HEK293T (cell line): ENCODE measurements at regions not wholly inside any gene's neighbourhood (a gene's known extent, or its start where the extent isn't known, plus 50 kb on each side); places are given as distances from the start of the nearest gene placed in this dataset.

Experiments
- ARNT ChIP-seq: fragments of 450-650 bp; IDR thresholded peaks from 2 replicates; pipeline ENCODE4 v1.6.1; 2017; ENCODE audit warnings: mild to moderate bottlenecking
- BHLHE40 ChIP-seq: fragments of 450-650 bp; IDR thresholded peaks from 2 replicates; pipeline ENCODE4 v1.6.1; 2016; ENCODE audit warnings: mild to moderate bottlenecking, moderate library complexity, borderline replicate concordance
- ELF4 ChIP-seq: fragments of 450-650 bp; IDR thresholded peaks from 2 replicates; pipeline ENCODE4 v1.6.1; 2017; ENCODE audit warnings: antibody characterized with exemption
- FOXM1 ChIP-seq: fragments of 450-650 bp; IDR thresholded peaks from 2 replicates; pipeline ENCODE4 v1.6.1; 2017; ENCODE audit warnings: mild to moderate bottlenecking, borderline replicate concordance
- L3MBTL2 ChIP-seq: fragments of 450-650 bp; conservative IDR thresholded peaks from 2 replicates; pipeline ENCODE4 v1.6.1; 2016; ENCODE audit warnings: mild to moderate bottlenecking
- SP1 ChIP-seq: fragments of 450-650 bp; IDR thresholded peaks from 2 replicates; pipeline ENCODE4 v1.6.1; 2017
- SUZ12 ChIP-seq: fragments of 450-650 bp; IDR thresholded peaks from 2 replicates; pipeline ENCODE4 v1.6.1; 2016; ENCODE audit warnings: mild to moderate bottlenecking
- TARDBP ChIP-seq: fragments of 450-650 bp; IDR thresholded peaks from 2 replicates; pipeline ENCODE4 v1.6.1; 2016
- TF ChIP-seq, protein P1 (sequence below): fragments of 450-650 bp; IDR thresholded peaks from 2 replicates; pipeline ENCODE4 v1.6.1; 2016

DNA sequence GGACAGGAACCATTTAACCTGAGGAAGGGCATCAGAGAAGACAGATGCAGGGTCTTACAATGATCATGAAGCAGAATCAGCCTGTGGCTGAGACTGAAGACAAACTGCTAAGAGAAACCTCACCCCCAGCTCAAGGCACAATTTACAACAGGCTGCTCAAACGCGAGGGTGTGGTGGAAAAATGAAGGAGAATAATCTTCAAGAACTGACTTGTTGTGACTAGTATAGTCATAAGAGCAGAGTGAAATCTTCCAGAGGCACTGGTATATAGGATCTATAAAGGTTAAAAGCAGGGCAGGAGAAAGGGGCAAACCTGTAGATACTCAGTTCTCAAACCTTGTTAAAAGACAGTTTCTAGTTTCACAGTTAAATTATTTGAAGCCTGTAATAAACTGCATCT, 1155.8 kb upstream of the TMEFF2 start:
- TF ChIP-seq SUZ12, result no peak
- TF ChIP-seq L3MBTL2, result no peak
- TF ChIP-seq FOXM1, result no peak
- TF ChIP-seq BHLHE40, result no peak
- no peak for TF ChIP-seq SP1
- TF ChIP-seq, protein P1, sequence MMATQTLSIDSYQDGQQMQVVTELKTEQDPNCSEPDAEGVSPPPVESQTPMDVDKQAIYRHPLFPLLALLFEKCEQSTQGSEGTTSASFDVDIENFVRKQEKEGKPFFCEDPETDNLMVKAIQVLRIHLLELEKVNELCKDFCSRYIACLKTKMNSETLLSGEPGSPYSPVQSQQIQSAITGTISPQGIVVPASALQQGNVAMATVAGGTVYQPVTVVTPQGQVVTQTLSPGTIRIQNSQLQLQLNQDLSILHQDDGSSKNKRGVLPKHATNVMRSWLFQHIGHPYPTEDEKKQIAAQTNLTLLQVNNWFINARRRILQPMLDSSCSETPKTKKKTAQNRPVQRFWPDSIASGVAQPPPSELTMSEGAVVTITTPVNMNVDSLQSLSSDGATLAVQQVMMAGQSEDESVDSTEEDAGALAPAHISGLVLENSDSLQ, result no peak
- no peak for TF ChIP-seq TARDBP
- no peak for TF ChIP-seq ARNT
- TF ChIP-seq ELF4, result no peak
